GM21515 (cell line): ENCODE measurements at regions not wholly inside any gene's neighbourhood (a gene's known extent, or its start where the extent isn't known, plus 50 kb on each side); places are given as distances from the start of the nearest gene placed in this dataset.
"Not testable (repeated sequence)": the region's sequence is repeated elsewhere in the genome, so short reads cannot be mapped to it uniquely, and the experiment has no call there.

ENCODE experiments used
- ATAC-seq: cut with Tn5 transposase; IDR thresholded peaks from one replicate; pipeline ENCODE4 v1.9.1; 2021; ENCODE audit not compliant: unreplicated experiment

DNA sequence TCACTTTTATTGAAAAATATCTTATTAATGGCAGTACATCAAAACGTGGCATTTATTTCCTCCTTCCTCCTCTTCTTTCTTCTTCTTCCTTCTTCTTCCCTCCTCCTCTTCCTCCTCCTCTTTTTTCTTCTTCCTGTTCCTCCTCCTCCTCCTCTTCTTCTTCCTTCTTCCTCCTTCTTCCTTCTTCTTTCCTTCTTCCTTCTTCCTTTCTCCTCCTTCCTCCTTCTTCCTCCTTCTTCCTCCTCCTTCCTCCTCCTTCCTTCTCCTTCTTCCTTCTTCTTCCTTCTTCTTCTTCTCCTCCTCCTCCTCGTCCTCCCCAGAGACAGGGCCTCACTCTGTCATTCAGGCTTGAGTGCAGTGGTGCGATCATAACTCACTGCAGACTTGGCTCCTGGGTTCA, 457.2 kb downstream of the AEBP2 start:
- ATAC-seq: no peak

DNA sequence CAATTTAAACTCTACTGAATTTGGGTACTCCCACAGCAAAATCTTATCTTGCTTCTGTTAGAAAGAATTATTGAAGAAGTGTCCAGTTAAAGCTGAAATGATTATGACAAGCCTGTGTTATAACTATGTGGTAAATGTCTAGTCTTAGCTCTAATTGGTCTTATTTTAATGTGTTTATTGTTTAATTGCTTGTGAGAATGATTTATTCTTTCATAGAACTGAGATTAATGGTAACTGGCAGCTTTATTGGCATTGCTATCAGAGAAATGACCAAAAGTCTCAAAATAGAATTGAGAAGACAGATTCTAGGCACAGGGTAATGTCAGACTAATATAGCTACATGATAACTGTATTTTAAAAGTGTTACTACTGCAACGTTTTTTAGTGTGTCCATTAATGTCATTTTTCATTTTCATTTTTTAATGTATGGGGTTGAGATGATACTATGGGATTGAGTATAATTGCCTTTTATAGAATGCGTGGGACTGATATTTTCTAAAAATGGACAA, 458.7 kb downstream of the AEBP2 start:
- ATAC-seq: no peak

DNA sequence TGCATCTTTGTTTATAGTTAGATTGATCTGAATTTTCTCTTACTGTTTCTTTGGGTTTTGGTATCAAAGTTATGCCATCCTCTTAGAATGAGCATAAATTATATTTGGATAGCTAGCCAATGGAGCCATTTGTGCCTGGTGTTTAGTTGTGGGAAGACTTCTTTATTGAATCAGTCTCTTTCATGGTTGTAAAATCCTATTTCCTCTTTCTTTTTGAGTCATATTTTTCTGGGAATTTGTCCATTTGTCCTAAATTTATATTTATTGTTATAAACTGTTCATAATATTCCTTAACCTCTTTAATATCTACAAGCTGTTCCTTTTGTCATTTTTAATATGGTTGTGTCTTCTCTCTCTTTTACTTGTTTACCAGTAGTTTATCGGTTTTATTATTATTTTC, 462.5 kb downstream of the AEBP2 start:
- ATAC-seq: no peak

DNA sequence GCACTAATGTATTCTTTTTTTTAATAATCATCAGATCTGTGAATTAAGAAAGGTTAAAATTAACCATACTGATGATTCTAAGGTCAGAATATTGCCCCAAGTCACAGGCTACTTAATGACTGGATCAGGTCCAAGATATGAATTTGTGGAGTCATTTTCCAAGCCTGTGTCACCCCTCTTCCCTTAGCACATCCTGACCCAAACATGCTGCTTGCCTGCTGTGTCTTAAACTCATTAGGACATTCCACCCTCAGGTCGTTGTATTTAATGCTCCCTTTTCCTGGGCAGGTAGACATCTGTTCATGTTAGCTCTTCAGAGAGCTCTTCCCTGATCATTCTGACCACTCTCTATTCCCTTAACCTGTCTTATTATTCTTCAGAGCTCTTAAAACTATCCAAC, 463.5 kb upstream of the PDE3A start:
- no peak for ATAC-seq

DNA sequence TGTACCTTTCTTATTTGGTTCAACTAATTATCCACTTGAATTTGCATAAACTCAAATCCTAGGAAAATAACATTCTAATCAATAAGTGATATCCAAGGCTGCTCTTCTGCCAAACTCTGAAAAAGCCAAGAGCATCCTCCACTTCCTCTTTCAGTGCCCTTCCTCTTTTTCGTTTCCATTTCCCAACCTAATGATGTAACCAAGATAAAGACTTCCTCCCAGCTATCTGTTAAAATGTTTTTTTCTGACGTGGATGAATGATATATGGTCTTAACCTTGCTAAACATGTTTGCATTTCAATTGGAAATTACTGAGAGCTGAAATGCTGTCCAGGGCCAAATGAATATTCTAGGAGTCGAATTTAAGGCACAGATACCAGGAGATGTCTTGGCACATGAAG, 459.5 kb upstream of the PDE3A start:
- no peak for ATAC-seq

DNA sequence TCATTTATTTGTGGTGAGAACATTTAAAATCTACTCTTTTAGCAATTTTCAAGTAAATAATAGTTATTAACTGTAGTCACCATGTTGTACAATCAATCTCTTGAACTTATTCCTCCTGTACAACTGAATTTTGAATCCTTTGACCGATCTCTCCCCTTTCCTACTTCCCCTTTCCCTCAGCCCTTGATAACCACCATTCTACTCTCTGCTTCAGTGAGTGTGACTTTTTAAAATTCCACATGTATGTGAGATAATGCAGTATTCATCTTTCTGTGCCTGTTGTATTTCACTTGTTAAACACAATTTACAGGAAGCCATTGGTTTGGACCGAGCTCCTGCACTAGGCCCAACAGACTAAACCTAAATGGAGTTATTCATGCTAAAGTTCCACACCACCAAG, 458.9 kb upstream of the PDE3A start:
- no peak for ATAC-seq

DNA sequence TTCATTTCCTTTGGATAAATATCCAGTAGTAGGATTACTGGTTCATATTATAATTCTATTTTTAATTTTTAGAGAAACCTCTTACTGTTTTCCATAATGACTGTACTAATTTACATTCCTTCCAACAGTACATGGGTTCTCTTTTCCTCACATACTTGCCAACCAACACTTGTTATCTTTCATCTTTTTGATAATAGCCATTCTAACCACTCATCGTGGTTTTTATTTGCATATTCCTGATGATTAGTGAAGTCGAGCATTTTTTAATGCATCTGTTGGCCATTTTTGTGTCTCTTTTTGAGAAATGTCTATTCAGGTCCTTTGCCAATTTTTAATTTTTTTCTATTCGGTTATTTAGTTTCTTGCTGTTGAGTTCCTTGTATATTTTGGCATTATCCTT, 457.7 kb upstream of the PDE3A start:
- no peak for ATAC-seq

DNA sequence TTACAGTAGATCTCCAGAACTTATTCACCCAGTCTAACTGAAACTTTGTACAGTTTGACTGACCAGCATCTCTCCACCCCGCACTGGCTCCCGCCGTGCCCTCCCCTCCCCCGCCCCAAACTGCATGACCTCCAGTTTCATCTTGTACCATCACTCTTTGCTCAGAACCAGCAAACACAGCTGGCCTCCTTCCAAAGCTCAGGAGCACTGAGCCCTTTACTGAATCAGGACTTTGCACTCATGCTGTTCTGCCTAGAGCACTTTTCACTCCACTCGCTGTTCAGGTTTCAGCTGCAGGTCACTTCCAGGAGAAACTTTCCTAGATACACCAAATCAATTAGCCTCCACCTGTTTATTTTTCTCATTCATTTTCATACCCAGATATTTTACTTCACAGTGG, 455.3 kb upstream of the PDE3A start:
- no peak for ATAC-seq

DNA sequence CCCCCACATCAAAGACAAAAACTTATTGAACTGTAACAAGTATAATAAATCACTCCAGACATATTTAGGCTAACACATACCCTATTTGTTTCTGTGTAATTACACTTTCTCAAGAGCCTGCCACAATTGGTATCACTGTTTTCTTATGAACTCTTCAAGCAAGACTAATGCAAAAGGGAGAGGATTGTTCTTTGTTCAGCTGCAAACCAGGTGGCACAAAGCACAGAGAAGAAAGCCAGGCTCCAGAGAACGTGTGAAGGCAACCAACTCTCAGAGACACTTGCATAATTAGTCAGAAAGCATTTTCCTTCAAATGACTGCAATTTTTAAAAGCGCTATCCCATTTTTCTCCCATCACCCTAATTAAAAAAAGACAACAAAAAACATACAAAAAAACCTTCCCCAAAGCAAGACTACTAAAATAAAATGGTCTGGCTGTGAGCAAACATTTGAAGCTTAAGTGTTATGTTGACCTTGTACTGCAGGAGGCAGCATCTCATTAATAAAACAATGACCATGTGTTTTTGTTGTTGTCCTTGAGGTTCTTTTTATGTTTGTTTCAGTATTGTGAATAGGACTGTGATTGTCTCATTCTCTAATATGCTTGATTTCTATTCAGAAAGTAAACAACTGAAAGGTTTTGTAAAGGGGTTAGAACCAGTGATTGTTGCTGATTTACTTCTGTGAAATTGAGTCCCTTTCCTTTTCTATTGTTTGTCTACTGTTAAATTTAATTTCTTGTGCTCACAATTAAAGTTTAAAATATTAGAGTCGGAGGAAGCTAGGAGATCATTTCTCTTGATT, 452.7 kb upstream of the PDE3A start:
- ATAC-seq: no peak

DNA sequence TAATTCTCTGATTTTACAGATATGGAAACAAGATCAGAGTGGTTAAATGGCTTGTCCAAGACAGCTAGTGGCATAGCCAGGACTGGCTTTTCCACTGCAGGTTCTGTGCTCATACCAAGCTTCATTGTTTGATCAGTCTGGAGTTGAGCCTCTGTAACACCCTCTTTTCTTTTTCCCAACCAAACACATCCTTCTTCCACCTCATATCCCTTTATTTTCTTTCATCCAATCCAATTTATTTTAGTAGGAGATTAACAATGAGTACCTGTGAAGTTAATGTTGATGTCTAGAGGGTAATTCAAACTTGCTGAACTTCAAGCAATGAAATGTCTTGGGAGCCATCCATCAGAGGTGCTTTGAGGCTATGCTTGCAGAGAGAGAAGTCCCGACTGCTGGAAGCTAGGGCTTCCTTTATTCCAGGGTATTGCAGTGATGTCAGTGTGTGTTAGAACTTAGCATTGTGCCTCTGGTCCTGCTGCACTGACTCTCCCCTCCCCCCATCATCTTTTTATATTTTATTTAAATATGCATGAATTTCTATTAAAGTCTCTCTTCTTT, 452.1 kb upstream of the PDE3A start:
- ATAC-seq: no peak

DNA sequence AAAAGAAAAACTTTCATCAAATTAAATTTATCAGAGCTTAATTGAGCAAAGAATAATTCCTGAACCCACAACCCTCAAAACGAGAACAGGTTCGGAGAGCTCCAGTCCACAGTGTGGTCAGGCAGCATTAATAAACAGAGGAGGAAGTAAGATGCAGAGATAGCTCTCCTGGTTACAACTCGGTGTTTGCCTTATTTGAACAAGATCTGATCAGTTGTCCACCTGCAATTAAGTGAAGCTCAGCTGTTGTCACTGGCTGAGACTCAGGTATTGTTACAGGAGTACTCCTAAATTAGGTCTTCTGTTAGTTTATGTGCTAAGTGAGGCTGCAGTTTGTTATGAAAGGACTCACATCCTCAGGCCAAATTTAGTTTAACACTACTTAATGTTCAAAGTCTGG, 451.4 kb upstream of the PDE3A start:
- no peak for ATAC-seq

DNA sequence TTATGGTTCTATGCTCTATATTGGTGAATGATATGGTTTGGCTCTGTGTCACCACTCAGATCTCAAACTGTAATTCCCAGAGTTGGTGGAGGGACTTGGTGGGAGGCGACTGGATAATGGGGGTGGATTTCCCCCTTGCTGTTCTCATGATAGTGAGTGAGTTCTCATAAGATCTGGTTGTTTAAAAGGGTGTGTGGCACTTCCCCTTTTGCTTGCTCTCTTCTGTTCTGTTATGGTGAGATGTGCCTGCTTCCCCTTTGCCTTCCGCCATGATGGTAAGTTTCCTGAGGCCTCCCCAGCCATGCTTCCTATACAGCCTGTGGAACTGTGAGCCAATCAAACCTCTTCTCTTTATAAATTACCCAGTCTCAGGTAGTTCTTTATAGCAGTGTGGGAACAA, 446.6 kb upstream of the PDE3A start:
- ATAC-seq: not testable (repeated sequence)

DNA sequence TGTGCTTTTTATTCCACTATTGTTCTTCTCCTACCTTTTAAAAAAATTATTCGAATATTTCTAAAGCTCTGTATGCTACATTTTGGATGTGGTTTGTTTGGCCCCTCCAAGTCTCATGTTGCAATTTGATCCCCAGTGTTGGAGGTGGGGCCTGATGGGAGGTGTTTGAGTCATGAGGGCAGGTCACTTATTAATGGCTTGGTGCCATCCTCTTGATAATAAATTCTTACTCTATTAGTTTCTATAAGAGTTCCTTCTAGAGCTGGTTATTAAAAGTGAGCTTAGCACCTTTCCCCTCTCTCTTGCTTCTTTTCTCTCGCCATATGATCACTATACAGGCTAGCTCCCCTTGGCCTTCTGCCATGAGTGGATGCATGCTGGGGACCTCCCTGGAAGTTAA, 445.6 kb upstream of the PDE3A start:
- no peak for ATAC-seq

DNA sequence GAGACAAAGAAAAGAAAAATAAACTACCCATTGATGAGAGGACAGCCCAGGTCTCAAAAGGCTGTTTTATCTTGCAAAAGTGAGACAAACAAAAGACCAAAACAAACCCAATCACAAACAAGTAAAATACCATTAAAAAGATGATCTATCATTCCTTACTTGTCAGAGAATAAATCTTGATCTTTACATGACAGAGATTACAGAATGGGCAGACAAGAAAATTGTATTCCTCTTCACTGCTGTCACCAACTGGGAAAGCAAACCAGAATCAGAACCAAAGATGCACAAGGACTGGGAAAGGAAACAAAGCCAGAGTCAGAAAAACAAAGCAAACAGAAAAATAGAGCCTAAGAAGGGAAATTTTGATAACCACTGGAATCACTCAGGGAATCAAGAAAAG, 444.0 kb upstream of the PDE3A start:
- no peak for ATAC-seq

DNA sequence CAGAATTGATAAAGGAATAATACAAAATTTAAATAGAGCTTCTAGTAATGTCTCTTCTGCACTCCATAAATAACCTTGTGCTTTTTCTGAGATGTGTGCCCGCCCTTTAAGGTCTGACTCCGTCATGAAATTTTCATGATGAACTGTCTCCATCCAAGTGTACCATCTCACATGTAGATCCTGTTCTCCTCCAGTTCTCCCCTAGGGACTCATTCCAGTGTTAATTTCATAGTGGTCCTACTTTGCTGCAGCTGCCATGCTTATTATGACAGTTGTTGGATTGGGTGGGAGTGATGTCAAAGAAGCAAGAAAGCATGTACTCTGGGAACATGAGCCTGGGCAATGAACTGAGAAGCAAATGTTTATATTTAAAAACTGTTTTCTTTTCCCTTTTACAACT, 442.5 kb upstream of the PDE3A start:
- ATAC-seq: no peak

DNA sequence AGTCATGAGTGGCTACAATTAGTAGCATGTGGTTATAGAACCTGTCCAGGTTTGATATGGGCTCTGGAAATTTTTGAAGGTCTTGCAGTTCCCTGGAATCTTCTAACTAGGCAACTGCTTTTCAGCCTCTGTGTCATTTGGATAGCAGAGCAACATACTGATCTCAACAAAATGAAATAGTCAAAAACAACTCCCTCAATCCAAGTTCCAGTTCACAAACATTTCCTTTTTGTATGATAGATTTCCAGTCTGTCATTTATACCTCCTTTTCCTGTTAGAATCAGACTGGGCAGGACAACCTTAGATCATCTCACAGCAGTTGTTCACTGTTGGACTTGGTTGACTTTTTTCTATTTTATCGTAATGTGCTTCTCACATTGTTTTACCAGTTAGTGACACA, 442.1 kb upstream of the PDE3A start:
- ATAC-seq: no peak

DNA sequence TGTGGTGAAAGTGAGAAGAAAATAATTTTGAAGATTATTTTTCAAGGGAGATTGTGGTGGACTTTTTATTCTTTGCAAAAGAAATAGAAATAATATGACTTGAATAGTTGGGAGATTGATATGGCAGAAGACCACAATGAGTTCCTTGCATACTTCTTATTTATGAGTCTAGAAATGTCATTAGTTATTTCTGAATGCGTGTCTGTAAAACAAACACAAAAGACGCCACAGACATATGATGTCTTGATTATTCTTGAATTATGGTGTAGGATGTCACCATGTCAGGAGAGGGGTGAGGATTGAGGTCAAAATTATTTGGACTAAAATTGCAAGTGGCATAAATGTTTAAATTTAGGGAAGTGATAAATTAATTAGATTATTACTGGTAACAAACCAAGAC, 440.7 kb upstream of the PDE3A start:
- ATAC-seq: no peak

DNA sequence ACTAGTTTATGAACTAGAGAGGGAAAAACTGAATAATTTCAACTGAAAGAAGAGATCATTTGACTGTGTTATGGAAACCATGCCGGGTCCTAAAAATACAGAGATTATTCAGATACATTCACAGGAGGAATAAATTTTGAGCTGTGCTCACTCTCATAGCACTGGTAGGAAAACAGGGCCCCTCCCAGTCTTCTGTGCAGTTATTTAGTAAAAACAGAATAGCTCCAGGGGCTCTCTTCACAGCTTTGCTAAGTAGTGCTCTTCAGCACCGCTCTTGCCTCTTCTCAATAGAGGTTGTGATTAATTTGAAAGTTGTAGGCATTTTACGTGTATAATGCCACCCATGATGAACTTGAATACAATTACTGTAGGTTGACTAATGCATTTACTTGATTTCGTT, 435.9 kb upstream of the PDE3A start:
- no peak for ATAC-seq

DNA sequence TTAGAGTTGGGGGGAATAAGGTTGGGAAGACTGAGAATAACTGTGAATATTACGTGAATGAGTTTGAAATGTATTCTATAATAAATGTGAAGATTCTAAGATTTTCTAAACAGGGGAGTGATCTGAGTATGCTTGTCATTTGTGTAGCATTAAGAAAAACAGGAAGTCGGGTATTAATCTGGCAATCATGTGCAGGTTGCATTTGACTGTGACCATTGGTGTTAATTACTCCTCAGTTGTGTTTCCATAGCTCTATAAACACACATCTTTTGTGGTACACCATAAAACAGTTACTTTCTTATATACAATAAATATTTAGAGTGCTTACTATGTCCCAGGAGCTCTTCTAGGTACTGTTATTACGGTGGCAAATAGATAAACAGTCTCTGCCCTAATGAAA, 434.4 kb upstream of the PDE3A start:
- no peak for ATAC-seq

DNA sequence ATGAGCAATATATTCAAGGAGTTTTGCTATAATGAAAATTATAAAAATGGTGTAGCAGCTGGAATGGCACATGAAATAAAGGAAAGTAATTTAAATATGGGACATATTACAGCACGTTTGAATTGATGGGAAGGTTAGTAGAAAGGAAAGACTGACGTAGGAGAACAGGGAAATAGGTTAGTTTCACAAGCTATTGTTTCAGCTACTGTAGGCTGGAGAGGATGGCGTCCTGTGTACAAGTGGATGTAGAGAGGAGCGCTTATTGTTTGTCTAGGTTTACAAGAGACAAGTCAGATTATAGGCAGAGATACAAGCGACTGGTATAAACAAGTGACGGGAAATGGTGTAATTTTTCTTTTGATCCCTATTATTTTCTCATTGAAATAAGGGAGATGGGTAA, 431.2 kb upstream of the PDE3A start:
- no peak for ATAC-seq

DNA sequence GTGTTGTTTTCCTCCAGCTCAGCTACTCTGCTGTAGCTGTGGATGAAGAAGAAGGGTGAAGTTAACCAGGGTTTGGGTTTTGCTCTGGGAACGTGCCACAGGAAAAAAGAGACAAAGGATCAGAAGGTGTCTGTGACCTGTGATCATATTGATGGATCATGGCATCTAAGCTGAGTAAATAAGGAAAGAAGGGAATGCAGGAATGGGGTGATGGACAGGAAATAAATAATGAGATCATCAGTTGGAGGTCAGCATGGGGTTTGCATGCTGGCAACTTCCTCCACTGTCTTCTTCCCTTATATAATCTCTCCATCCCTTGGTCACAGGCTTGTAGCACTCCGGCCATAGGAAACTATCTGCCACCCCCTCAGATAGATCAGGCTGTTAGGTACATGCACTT, 430.3 kb upstream of the PDE3A start:
- ATAC-seq: no peak

DNA sequence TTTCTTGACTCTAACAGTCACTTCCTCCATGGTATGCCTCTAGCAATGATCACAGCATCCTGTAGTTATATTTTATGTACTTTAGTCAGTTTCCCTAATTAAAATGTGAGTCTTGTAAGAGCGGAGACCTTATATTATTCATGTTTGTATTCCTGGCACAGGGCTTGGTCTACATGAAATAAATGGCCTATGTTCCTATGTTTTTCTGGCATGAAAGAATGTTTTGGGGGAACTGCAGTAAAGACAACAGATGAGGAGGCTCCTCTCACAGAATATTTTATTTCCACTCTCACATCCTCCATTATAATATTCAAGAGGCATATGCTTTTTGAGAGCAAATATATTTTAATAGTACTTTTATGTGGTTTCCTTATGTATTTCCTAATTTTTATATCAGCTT, 429.8 kb upstream of the PDE3A start:
- no peak for ATAC-seq

DNA sequence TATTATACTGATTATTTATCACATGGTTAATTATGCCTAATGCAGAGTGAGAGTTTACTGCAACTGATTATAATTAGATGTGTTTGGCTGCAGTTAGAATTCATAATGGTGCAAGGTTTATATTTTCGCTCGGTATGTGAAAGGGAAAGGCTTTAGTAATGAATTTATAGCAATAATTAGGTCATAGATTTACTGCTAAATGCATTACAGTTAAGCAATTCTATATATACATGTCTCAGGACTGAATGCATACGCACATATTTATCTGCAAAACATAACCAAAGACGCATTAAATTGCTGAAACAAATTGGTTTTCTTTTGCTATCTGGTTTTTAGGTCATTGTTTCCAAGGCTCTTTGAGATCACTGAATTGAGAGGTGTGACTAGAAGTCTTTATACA, 428.1 kb upstream of the PDE3A start:
- no peak for ATAC-seq
